Activated T-cell treated with anti-CD3 and anti-CD28 coated beads, Interleukin-2, amount 50 U/mL, for 4 hours (primary cell): ENCODE measurements at regions not wholly inside any gene's neighbourhood (a gene's known extent, or its start where the extent isn't known, plus 50 kb on each side); places are given as distances from the start of the nearest gene placed in this dataset.

ENCODE experiments used
- ATAC-seq, 2 donors: fragments of 200-7000 bp; cut with Tn5 transposase; one replicate each; pipeline ENCODE4 v1.10.0; 2021
- DNase-seq: peaks from one replicate; pipeline ENCODE4 v3.0.0-alpha.2; 2020
- H3K27me3 Mint-ChIP-seq: one replicate; pipeline ENCODE4 v1.8.0; 2021; ENCODE audit warnings: low read depth, mixed read lengths
- H3K36me3 Mint-ChIP-seq: one replicate; pipeline ENCODE4 v1.8.0; 2022; ENCODE audit warnings: mixed read lengths; ENCODE audit not compliant: insufficient read depth
- H3K4me1 Mint-ChIP-seq: one replicate; pipeline ENCODE4 v1.8.0; 2021; ENCODE audit warnings: low read depth, mixed read lengths
- H3K4me3 Mint-ChIP-seq: one replicate; pipeline ENCODE4 v1.8.0; 2021; ENCODE audit warnings: mild to moderate bottlenecking, moderate library complexity, mixed read lengths
- H3K9me3 Mint-ChIP-seq: one replicate; pipeline ENCODE4 v1.8.0; 2021; ENCODE audit warnings: mixed read lengths

GRCh38 chr14:71642715-71643114 lies 289.5 kb upstream of the RGS6 start:
- Mint-ChIP-seq H3K4me3 (no peak overlapping the region), H3K36me3 (peaks cover 41% of the 10 kb centered on the region), H3K27me3 (no peaks in the 10 kb centered on the region), H3K9me3 (peaks cover 5% of the 10 kb centered on the region), H3K4me1 (no peaks in the 10 kb centered on the region)
- ATAC-seq (no peak), DNase-seq (no peak)

- DNase-seq, result no peak
- H3K9me3 Mint-ChIP-seq, result peaks cover 11% of the 10 kb centered on the region
- H3K27me3 Mint-ChIP-seq, result no peaks in the 10 kb centered on the region
- no peak overlapping the region for H3K4me3 Mint-ChIP-seq
- no peaks in the 10 kb centered on the region for H3K4me1 Mint-ChIP-seq
- peaks cover 47% of the 10 kb centered on the region for H3K36me3 Mint-ChIP-seq
- ATAC-seq, result no peak
Observed at GRCh38 chr14:71645656-71646055, 286.6 kb upstream of the RGS6 start.

GRCh38 chr14:71646518-71646917 lies 285.7 kb upstream of the RGS6 start:
- Mint-ChIP-seq H3K4me1 (no peaks in the 10 kb centered on the region), H3K36me3 (peaks cover 52% of the 10 kb centered on the region)
- ATAC-seq, result no peak

GRCh38 chr14:71647086-71647784 lies 285.0 kb upstream of the RGS6 start:
- Mint-ChIP-seq H3K27me3 (no peaks in the 10 kb centered on the region), H3K9me3 (peaks cover 16% of the 10 kb centered on the region), H3K36me3 (peaks cover 53% of the 10 kb centered on the region), H3K4me3 (no peak overlapping the region), H3K4me1 (no peaks in the 10 kb centered on the region)
- ATAC-seq (no peak), DNase-seq (no peak)

More at GRCh38 chr14:71646518-71646917, 285.7 kb upstream of the RGS6 start:
- no peak for DNase-seq
- no peak overlapping the region for H3K4me3 Mint-ChIP-seq
- H3K9me3 Mint-ChIP-seq, result peaks cover 14% of the 10 kb centered on the region
- H3K27me3 Mint-ChIP-seq, result no peaks in the 10 kb centered on the region

GRCh38 chr14:71648725-71649124 lies 283.5 kb upstream of the RGS6 start:
- no peaks in the 10 kb centered on the region for H3K27me3 Mint-ChIP-seq
- no peak overlapping the region for H3K4me3 Mint-ChIP-seq
- H3K9me3 Mint-ChIP-seq, result peaks cover 24% of the 10 kb centered on the region
- DNase-seq (no peak), ATAC-seq (no peak)
- H3K36me3 Mint-ChIP-seq, result peaks cover 62% of the 10 kb centered on the region
- no peaks in the 10 kb centered on the region for H3K4me1 Mint-ChIP-seq

- ATAC-seq, result no peak
- peaks cover 24% of the 10 kb centered on the region for H3K9me3 Mint-ChIP-seq
- H3K36me3 Mint-ChIP-seq, result peaks cover 67% of the 10 kb centered on the region
- DNase-seq, result no peak
- H3K4me1 Mint-ChIP-seq, result no peaks in the 10 kb centered on the region
- H3K27me3 Mint-ChIP-seq, result no peaks in the 10 kb centered on the region
- H3K4me3 Mint-ChIP-seq, result no peak overlapping the region
Observed at GRCh38 chr14:71650187-71650755, 282.0 kb upstream of the RGS6 start.

GRCh38 chr14:71651228-71651627 lies 281.0 kb upstream of the RGS6 start:
- Mint-ChIP-seq H3K36me3 (peaks cover 71% of the 10 kb centered on the region), H3K4me1 (no peaks in the 10 kb centered on the region), H3K27me3 (no peaks in the 10 kb centered on the region), H3K4me3 (no peak overlapping the region), H3K9me3 (peaks cover 24% of the 10 kb centered on the region)
- ATAC-seq, result no peak
- no peak for DNase-seq

GRCh38 chr14:71652368-71652767 lies 279.9 kb upstream of the RGS6 start:
- H3K27me3 Mint-ChIP-seq, result no peaks in the 10 kb centered on the region
- H3K4me1 Mint-ChIP-seq, result no peaks in the 10 kb centered on the region
- H3K4me3 Mint-ChIP-seq, result no peak overlapping the region
- peaks cover 24% of the 10 kb centered on the region for H3K9me3 Mint-ChIP-seq
- DNase-seq (no peak), ATAC-seq (no peak)
- H3K36me3 Mint-ChIP-seq, result peaks cover 65% of the 10 kb centered on the region

- H3K4me1 Mint-ChIP-seq, result peaks cover 12% of the 10 kb centered on the region
- H3K9me3 Mint-ChIP-seq, result peaks cover 24% of the 10 kb centered on the region
- no peaks in the 10 kb centered on the region for H3K27me3 Mint-ChIP-seq
- DNase-seq (no peak), ATAC-seq (no peak)
- peaks cover 62% of the 10 kb centered on the region for H3K36me3 Mint-ChIP-seq
- H3K4me3 Mint-ChIP-seq, result no peak overlapping the region
Observed at GRCh38 chr14:71654810-71655209, 277.4 kb upstream of the RGS6 start.

GRCh38 chr14:71658261-71658860 lies 273.9 kb upstream of the RGS6 start:
- no peak for DNase-seq
- ATAC-seq, result no peak
- H3K36me3 Mint-ChIP-seq, result peaks cover 52% of the 10 kb centered on the region

GRCh38 chr14:71659159-71659558 lies 273.1 kb upstream of the RGS6 start:
- ATAC-seq (no peak), DNase-seq (no peak)
- Mint-ChIP-seq H3K9me3 (no peaks in the 10 kb centered on the region), H3K27me3 (no peaks in the 10 kb centered on the region), H3K4me1 (peaks cover 12% of the 10 kb centered on the region), H3K4me3 (no peak overlapping the region), H3K36me3 (peaks cover 47% of the 10 kb centered on the region)

More at GRCh38 chr14:71658261-71658860, 273.9 kb upstream of the RGS6 start:
- H3K4me3 Mint-ChIP-seq, result no peak overlapping the region
- H3K9me3 Mint-ChIP-seq, result no peaks in the 10 kb centered on the region
- no peaks in the 10 kb centered on the region for H3K27me3 Mint-ChIP-seq
- peaks cover 12% of the 10 kb centered on the region for H3K4me1 Mint-ChIP-seq

GRCh38 chr14:71661441-71661840 lies 270.8 kb upstream of the RGS6 start:
- no peak overlapping the region for H3K4me3 Mint-ChIP-seq
- H3K9me3 Mint-ChIP-seq, result no peaks in the 10 kb centered on the region
- peaks cover 35% of the 10 kb centered on the region for H3K36me3 Mint-ChIP-seq
- ATAC-seq (no peak), DNase-seq (no peak)
- no peaks in the 10 kb centered on the region for H3K27me3 Mint-ChIP-seq
- H3K4me1 Mint-ChIP-seq, result peaks cover 12% of the 10 kb centered on the region

- H3K4me1 Mint-ChIP-seq, result peaks cover 12% of the 10 kb centered on the region
- no peak for DNase-seq
- no peaks in the 10 kb centered on the region for H3K27me3 Mint-ChIP-seq
- no peak overlapping the region for H3K4me3 Mint-ChIP-seq
- peaks cover 39% of the 10 kb centered on the region for H3K36me3 Mint-ChIP-seq
- no peaks in the 10 kb centered on the region for H3K9me3 Mint-ChIP-seq
- no peak for ATAC-seq
Observed at GRCh38 chr14:71662291-71662790, 269.9 kb upstream of the RGS6 start.

- Mint-ChIP-seq H3K36me3 (peaks cover 35% of the 10 kb centered on the region), H3K9me3 (no peaks in the 10 kb centered on the region), H3K4me1 (no peaks in the 10 kb centered on the region), H3K4me3 (no peak overlapping the region), H3K27me3 (no peaks in the 10 kb centered on the region)
- DNase-seq, result no peak
- ATAC-seq, result no peak
Observed at GRCh38 chr14:71665157-71665556, 267.1 kb upstream of the RGS6 start.

- no peak overlapping the region for H3K4me3 Mint-ChIP-seq
- no peak for ATAC-seq
- H3K27me3 Mint-ChIP-seq, result no peaks in the 10 kb centered on the region
- H3K36me3 Mint-ChIP-seq, result peaks cover 33% of the 10 kb centered on the region
- no peak for DNase-seq
- no peaks in the 10 kb centered on the region for H3K4me1 Mint-ChIP-seq
- no peaks in the 10 kb centered on the region for H3K9me3 Mint-ChIP-seq
Observed at GRCh38 chr14:71665781-71666180, 266.4 kb upstream of the RGS6 start.
